Panc1 (cell line): ENCODE measurements at regions not wholly inside any gene's neighbourhood (a gene's known extent, or its start where the extent isn't known, plus 50 kb on each side); places are given as distances from the start of the nearest gene placed in this dataset.

Experiments used
- CTCF ChIP-seq: fragments of 450-650 bp; IDR thresholded peaks from 2 replicates; pipeline ENCODE4 v1.5.1; 2017; ENCODE audit warnings: mild to moderate bottlenecking
- POLR2AphosphoS5 ChIP-seq: IDR thresholded peaks from 2 replicates; pipeline ENCODE4 v1.6.1; 2012; ENCODE audit warnings: mild to moderate bottlenecking, low read depth, low read length, moderate library complexity

- no peak for TF ChIP-seq POLR2AphosphoS5
- no peak for TF ChIP-seq CTCF
Observed at GRCh38 chr1:185497177-185497576, 180.1 kb upstream of the IVNS1ABP start.
